H9 (cell line): ENCODE measurements at regions not wholly inside any gene's neighbourhood (a gene's known extent, or its start where the extent isn't known, plus 50 kb on each side); places are given as distances from the start of the nearest gene placed in this dataset.

Source experiments
- DNase-seq: peaks from one replicate; pipeline ENCODE4 v3.0.0-alpha.2; 2017
- H2AFZ ChIP-seq: one replicate; pipeline ENCODE4 v1.6.1; 2013; ENCODE audit warnings: mild to moderate bottlenecking, low read length, control low read depth, moderate library complexity
- H2AK5ac ChIP-seq: 2 replicates; pipeline ENCODE4 v1.6.1; 2013; ENCODE audit warnings: low read length, control low read depth, mixed read lengths; ENCODE audit not compliant: insufficient read length
- H2BK120ac ChIP-seq: one replicate; pipeline ENCODE4 v1.6.1; 2013; ENCODE audit warnings: low read depth, mild to moderate bottlenecking, low read length, control low read depth, inconsistent platforms; ENCODE audit not compliant: poor library complexity, severe bottlenecking
- H2BK12ac ChIP-seq: 2 replicates; pipeline ENCODE4 v1.6.1; 2013; ENCODE audit warnings: low read length, control low read depth, mixed read lengths, low read depth; ENCODE audit not compliant: insufficient read length
- H2BK15ac ChIP-seq: 2 replicates; pipeline ENCODE4 v1.6.1; 2013; ENCODE audit warnings: low read depth, low read length, control low read depth
- H2BK20ac ChIP-seq: one replicate; pipeline ENCODE4 v1.6.1; 2013; ENCODE audit warnings: low read depth, mild to moderate bottlenecking, low read length, control low read depth, inconsistent platforms; ENCODE audit not compliant: poor library complexity, severe bottlenecking
- H2BK5ac ChIP-seq: 2 replicates; pipeline ENCODE4 v1.6.1; 2013; ENCODE audit warnings: low read length, control low read depth, mixed read lengths; ENCODE audit not compliant: insufficient read length
- H3K14ac ChIP-seq: 2 replicates; pipeline ENCODE4 v1.6.1; 2013; ENCODE audit warnings: low read length, control low read depth; ENCODE audit not compliant: insufficient read depth
- H3K18ac ChIP-seq: 2 replicates; pipeline ENCODE4 v1.6.1; 2013; ENCODE audit warnings: low read depth, mild to moderate bottlenecking, mixed read lengths, low read length, control low read depth; ENCODE audit not compliant: insufficient read length
- H3K23ac ChIP-seq: 2 replicates; pipeline ENCODE4 v1.6.1; 2013; ENCODE audit warnings: low read length, control low read depth, mixed read lengths, low read depth; ENCODE audit not compliant: insufficient read length
- H3K23me2 ChIP-seq: 2 replicates; pipeline ENCODE4 v1.6.1; 2013; ENCODE audit warnings: low read depth, mild to moderate bottlenecking, mixed read lengths, low read length, control low read depth; ENCODE audit not compliant: insufficient read length, poor library complexity, severe bottlenecking
- H3K27ac ChIP-seq: 2 replicates; pipeline ENCODE4 v1.5.1; 2013; ENCODE audit warnings: low read length, control low read depth, mixed read lengths, low read depth; ENCODE audit not compliant: insufficient read length
- H3K27me3 ChIP-seq: 2 replicates; pipeline ENCODE4 v1.6.1; 2013; ENCODE audit warnings: low read length, control low read depth, inconsistent platforms; ENCODE audit not compliant: insufficient read depth
- H3K4ac ChIP-seq: 2 replicates; pipeline ENCODE4 v1.6.1; 2013; ENCODE audit warnings: low read depth, mild to moderate bottlenecking, control low read depth, inconsistent platforms, low read length, moderate library complexity
- H3K4me1 ChIP-seq: 2 replicates; pipeline ENCODE4 v1.6.1; 2013; ENCODE audit warnings: low read length, control low read depth, inconsistent platforms; ENCODE audit not compliant: insufficient read depth
- H3K4me2 ChIP-seq: 2 replicates; pipeline ENCODE4 v1.6.1; 2013; ENCODE audit warnings: low read length, control low read depth, mixed read lengths; ENCODE audit not compliant: insufficient read length, insufficient read depth
- H3K56ac ChIP-seq: 2 replicates; pipeline ENCODE4 v1.6.1; 2013; ENCODE audit warnings: low read depth, mild to moderate bottlenecking, mixed read lengths, low read length, control low read depth; ENCODE audit not compliant: insufficient read length
- H3K79me1 ChIP-seq: 2 replicates; pipeline ENCODE4 v1.6.1; 2013; ENCODE audit warnings: low read depth, mild to moderate bottlenecking, moderate library complexity, low read length, control low read depth, inconsistent platforms; ENCODE audit not compliant: insufficient read depth, poor library complexity, severe bottlenecking
- H3K79me2 ChIP-seq: 2 replicates; pipeline ENCODE4 v1.6.1; 2013; ENCODE audit warnings: low read length, control low read depth, inconsistent platforms; ENCODE audit not compliant: insufficient read depth
- H3K9ac ChIP-seq: 2 replicates; pipeline ENCODE4 v1.6.1; 2013; ENCODE audit warnings: low read length, control low read depth, mixed read lengths; ENCODE audit not compliant: insufficient read length; ENCODE audit errors: extremely low read depth
- H3K9me3 ChIP-seq: one replicate; pipeline ENCODE4 v1.6.1; 2013; ENCODE audit warnings: low read depth, low read length, inconsistent platforms; ENCODE audit not compliant: control insufficient read depth
- H3T11ph ChIP-seq: one replicate; pipeline ENCODE4 v1.6.1; 2013; ENCODE audit warnings: mild to moderate bottlenecking, low read length, control low read depth, inconsistent platforms
- H4K20me1 ChIP-seq: one replicate; pipeline ENCODE4 v1.6.1; 2013; ENCODE audit not compliant: control insufficient read depth, insufficient read length, insufficient read depth
- H4K5ac ChIP-seq: 2 replicates; pipeline ENCODE4 v1.6.1; 2013; ENCODE audit warnings: low read depth, mild to moderate bottlenecking, mixed read lengths, low read length, control low read depth; ENCODE audit not compliant: insufficient read length
- H4K8ac ChIP-seq: replicated peaks from 2 replicates; pipeline ENCODE4 v1.6.1; 2013; ENCODE audit warnings: low read length, control low read depth, mixed read lengths, low read depth; ENCODE audit not compliant: insufficient read length
- H4K91ac ChIP-seq: 2 replicates; pipeline ENCODE4 v1.6.1; 2013; ENCODE audit warnings: low read depth, mild to moderate bottlenecking, moderate library complexity, mixed read lengths, low read length, control low read depth; ENCODE audit not compliant: insufficient read length
- H3K27ac Mint-ChIP-seq, 3 experiments: 2 replicates in 2 of 3; 3 replicates in 1 of 3; pipeline ENCODE4 v1.8.0; 2020 to 2021; ENCODE audit warnings: mixed read lengths in 3 of 3, mild to moderate bottlenecking in 1 of 3, moderate library complexity in 1 of 3
- H3K27me3 Mint-ChIP-seq: 2 replicates; pipeline ENCODE4 v1.8.0; 2021; ENCODE audit warnings: low read depth, mild to moderate bottlenecking, moderate library complexity, mixed read lengths
- H3K36me3 Mint-ChIP-seq, 3 experiments: 2 replicates in 2 of 3; 3 replicates in 1 of 3; pipeline ENCODE4 v1.8.0; 2020 to 2021; ENCODE audit warnings: low read depth in 3 of 3, mixed read lengths in 3 of 3; ENCODE audit not compliant: insufficient read depth in 1 of 3
- H3K4me1 Mint-ChIP-seq, 2 experiments: 2 replicates each; pipeline ENCODE4 v1.8.0; 2020; ENCODE audit warnings: mixed read lengths in 2 of 2
- H3K4me3 Mint-ChIP-seq, 2 experiments: 2 replicates in 1 of 2; 3 replicates in 1 of 2; pipeline ENCODE4 v1.8.0; 2020 to 2021; ENCODE audit warnings: mild to moderate bottlenecking in 2 of 2, mixed read lengths in 2 of 2, moderate library complexity in 1 of 2
- H3K9me3 Mint-ChIP-seq, 2 experiments: 2 replicates in 1 of 2; 3 replicates in 1 of 2; pipeline ENCODE4 v1.8.0; 2020; ENCODE audit warnings: mild to moderate bottlenecking in 2 of 2, mixed read lengths in 2 of 2, moderate library complexity in 1 of 2
- WGBS: extraction: QIAGEN DNeasy Blood & Tissue Kit; methylation state at CpG from one replicate; pipeline ENCODE4 v1.1.7; 2013; ENCODE audit warnings: missing lambda C conversion rate, low lambda C conversion rate, mixed read lengths; ENCODE audit not compliant: insufficient read length; ENCODE audit errors: extremely low coverage; 5-methylcytosine and 5-hydroxymethylcytosine counted together
- TF ChIP-seq, protein P1 (sequence below): fragments of 200-600 bp; sonication (generic); conservative IDR thresholded peaks from 3 replicates; pipeline ENCODE4 v1.8.0; 2021; ENCODE audit warnings: antibody characterized with exemption, mild to moderate bottlenecking

- H3K27me3 ChIP-seq: no peaks in the 10 kb centered on the region
- no peaks in the 10 kb centered on the region for H3K79me2 ChIP-seq
- TF ChIP-seq, protein P1, sequence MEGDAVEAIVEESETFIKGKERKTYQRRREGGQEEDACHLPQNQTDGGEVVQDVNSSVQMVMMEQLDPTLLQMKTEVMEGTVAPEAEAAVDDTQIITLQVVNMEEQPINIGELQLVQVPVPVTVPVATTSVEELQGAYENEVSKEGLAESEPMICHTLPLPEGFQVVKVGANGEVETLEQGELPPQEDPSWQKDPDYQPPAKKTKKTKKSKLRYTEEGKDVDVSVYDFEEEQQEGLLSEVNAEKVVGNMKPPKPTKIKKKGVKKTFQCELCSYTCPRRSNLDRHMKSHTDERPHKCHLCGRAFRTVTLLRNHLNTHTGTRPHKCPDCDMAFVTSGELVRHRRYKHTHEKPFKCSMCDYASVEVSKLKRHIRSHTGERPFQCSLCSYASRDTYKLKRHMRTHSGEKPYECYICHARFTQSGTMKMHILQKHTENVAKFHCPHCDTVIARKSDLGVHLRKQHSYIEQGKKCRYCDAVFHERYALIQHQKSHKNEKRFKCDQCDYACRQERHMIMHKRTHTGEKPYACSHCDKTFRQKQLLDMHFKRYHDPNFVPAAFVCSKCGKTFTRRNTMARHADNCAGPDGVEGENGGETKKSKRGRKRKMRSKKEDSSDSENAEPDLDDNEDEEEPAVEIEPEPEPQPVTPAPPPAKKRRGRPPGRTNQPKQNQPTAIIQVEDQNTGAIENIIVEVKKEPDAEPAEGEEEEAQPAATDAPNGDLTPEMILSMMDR: no peak
- H3K27ac ChIP-seq: no peak overlapping the region
- H2BK12ac ChIP-seq: no peak overlapping the region
- WGBS: no CpG with 5 or more reads among the region's 3 CpGs
- no peak for DNase-seq
- no peak overlapping the region for H3K4ac ChIP-seq
- no peak overlapping the region for H3T11ph ChIP-seq
- no peaks in the 10 kb centered on the region for H3K23me2 ChIP-seq
- H3K4me1 ChIP-seq: no peaks in the 10 kb centered on the region
- no peak overlapping the region for H4K8ac ChIP-seq
- H4K91ac ChIP-seq: no peak overlapping the region
- no peak overlapping the region for H2AFZ ChIP-seq
- H4K5ac ChIP-seq: no peak overlapping the region
- no peaks in the 10 kb centered on the region for H4K20me1 ChIP-seq
- no peak overlapping the region for H2BK20ac ChIP-seq
- H3K9ac ChIP-seq: no peak overlapping the region
- H2BK5ac ChIP-seq: no peak overlapping the region
- Mint-ChIP-seq H3K36me3 (peaks cover 2 to 28% (median 8%) of the 10 kb centered on the region in 3 experiments; a peak in 6 of 7 replicates), H3K4me1 (no peaks in the 10 kb centered on the region), H3K4me3 (no peak overlapping the region), H3K27ac (no peak overlapping the region), H3K9me3 (peaks cover 20 to 25% of the 10 kb centered on the region in 2 experiments), H3K27me3 (peaks cover 2% of the 10 kb centered on the region; the same call in 1 of the 2 replicates)
- H3K18ac ChIP-seq: no peak overlapping the region
- no peak overlapping the region for H3K56ac ChIP-seq
- no peak overlapping the region for H3K4me2 ChIP-seq
- no peak overlapping the region; the same call in 1 of the 2 replicates for H3K14ac ChIP-seq
- no peak overlapping the region for H3K23ac ChIP-seq
- H2BK15ac ChIP-seq: no peak overlapping the region
- H2BK120ac ChIP-seq: no peak overlapping the region
- peaks cover 13% of the 10 kb centered on the region for H3K9me3 ChIP-seq
- H2AK5ac ChIP-seq: no peak overlapping the region
- no peaks in the 10 kb centered on the region for H3K79me1 ChIP-seq
These were observed 263.9 kb downstream of the LRIG3 start for GRCh38 chr12:58656254-58657009.
